Glomerular visceral epithelial cell (primary cell): ENCODE measurements at regions not wholly inside any gene's neighbourhood (a gene's known extent, or its start where the extent isn't known, plus 50 kb on each side); places are given as distances from the start of the nearest gene placed in this dataset.

Experiments
- DNase-seq: peaks from one replicate; pipeline ENCODE4 v3.0.0-alpha.2; 2016; ENCODE audit errors: extremely low spot score

DNA sequence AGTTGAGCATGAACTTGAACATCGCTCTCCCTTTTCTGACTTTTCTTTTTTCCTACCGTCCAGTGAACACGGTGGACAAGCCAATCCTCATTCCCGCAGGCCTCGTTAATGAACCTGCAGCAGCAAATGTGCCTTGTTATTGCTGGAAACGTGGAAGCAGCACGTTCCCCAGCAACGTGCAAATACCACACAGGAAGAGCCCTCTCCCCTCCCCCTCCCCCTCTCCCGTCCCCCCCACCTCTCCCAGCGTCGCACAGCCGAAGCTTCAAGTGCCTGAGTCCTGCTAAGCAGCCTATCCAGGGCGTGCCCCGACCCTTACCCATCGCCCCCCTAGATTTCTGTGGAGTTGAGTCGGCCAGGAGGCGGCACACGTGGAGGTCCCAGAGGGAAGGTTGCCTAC is 219.9 kb downstream of the BCOR start:
- no peak for DNase-seq

DNA sequence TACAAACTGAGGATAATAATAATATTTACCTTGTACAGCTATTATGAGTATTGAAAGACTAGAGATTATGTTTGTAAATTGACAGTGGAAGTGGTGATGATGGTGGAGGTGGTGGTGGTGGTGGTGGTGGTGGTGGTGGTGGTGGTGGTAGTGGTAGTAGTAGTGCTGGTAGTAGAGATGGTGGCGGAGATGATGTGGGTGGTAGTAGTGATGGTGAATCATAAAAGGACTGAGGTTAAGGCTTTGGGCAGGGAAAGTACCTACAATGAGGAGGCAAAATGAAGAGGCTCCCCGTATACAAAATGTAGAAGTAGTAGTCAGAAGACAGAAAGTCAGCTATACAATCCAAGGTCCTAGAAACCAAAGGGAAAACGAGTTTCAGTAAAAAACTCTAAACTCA is 214.1 kb downstream of the BCOR start:
- DNase-seq = no peak

DNA sequence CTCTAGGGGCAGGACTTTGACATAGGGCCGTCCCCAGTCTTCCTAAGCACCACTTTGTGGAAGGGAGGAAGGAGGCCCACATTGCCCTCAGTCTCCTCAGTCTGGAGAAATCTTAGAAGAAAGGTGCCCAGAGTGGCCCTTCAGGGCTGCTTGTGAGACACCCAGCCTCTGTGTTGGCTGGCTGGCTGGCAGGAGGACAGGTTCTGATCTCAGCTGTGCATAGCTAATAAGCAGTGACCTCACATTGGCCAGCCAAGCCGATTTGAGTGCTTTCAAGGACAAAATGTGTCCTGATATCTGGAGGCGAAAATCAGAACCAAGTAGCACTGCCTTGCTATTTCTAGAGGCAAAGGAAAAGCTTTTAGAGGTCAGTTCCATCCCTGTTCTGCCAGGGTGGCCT is 211.5 kb downstream of the BCOR start:
- DNase-seq = no peak

DNA sequence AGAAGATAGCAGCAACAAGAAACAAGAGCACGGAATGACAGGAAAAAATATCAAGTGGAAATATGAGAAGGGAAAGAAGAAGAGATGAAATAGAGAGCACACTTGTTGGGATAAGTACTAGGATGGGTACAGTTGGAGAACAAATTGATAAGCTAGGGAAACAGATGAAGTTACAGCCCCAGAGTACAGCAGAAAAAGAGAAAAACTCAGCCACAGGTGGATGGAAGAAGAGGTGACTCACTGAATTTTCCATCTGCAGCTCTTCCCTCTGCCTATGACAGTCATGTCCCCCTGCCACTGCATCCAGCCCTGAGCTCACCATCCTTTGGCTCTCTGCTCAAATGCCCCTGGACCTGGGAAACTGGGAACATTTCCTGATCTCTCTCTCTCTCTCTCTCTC is 209.0 kb downstream of the BCOR start:
- no peak for DNase-seq

DNA sequence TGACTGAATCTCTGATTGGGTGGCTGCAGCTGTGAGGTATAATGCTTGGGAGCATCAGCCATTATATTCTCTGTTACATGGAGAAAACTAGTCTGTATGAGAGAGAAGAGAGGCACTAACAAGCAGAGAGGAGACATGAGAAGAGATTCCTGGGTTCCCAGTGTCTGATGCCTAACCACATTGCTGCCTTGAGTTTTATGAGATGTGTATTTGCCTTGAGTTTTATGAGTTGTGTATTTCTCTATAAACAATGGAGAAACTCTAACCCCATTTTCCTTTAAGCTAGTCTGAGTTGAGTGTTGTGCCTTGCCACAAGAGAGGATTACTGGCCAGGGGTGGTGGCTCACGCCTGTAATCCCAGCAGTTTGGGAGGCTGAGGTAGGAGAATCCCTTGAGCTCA is 208.1 kb downstream of the BCOR start:
- DNase-seq = no peak

DNA sequence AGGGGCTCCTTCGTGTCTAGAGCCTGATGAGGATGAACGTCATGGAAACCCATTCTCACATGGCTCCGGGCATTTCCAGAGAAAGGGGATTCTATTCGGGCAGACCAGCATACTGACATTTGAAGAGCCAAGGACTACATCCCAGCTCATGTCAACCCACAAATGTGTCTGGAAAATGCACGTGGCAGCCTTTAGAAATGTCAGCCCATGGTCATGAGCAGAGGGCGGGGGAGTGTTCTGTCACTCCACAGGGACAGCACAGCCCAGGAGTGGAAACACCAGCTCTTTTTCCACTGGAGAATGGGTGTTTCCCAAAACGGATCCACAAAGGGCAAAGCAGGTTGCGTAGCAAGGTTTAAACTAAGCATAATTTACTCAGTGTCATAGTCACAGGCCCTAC is 207.0 kb downstream of the BCOR start:
- no peak for DNase-seq

DNA sequence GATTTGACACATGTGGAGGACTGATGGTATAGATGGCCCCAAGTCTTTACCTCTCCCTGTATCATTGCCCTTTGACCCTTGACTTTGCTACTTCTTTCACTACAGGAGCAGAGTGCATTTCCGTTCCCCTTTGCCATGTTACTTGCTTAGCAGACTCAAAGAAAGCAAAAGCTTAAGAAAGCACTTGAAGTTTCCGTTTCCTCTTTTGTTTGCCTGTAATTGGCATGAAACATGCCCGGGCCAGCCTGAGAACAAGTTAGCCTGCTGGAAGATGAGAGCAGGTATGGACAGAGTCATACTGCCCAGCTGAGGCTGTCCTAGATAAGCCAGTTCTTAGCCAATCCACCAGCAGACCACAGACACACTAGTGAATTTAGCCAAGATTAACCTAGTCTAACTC is 206.0 kb downstream of the BCOR start:
- DNase-seq = no peak

DNA sequence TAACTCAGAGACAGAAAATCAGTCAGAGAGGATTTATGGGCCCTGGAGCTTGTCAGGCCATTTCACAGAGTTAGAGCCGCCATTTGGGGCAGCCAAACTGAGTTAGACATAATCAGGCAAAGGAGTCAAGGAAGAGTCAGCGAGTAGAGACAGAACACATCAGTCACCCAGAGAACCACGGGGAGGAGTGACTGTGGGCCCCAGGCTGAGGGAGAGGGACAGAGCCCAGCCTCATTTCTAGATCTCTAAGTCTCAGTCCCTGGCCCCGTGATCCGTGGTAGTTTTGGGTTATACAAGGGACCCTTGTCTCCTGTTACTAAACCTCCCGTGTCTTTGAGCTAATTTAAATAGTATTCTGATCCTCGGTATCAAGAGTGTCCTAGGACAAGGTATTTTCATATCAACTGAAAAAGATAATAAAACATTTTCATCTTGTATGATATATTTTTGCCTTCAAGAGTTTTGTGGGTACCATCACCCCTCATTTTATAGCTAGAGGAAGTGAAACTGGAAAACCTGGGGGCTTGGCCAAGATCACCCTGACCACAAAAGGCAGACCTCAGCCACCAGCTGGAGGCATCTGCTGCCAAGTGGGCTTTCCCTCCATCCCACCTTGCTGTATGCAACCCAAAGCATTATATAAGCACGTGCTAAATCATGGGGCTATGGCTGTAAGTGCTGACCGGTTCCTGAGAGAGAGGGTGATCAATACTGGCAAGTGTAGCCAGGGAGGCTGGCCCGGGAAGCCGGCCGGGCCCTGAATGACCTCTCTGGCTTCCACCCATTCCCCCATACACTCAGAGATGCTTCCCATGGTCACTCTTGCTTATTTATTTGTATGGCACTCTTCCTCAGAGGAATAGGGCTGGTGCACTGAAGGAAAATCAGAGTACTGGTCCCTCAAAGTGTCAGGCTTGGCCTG is 204.1 kb downstream of the BCOR start:
- DNase-seq = no peak

DNA sequence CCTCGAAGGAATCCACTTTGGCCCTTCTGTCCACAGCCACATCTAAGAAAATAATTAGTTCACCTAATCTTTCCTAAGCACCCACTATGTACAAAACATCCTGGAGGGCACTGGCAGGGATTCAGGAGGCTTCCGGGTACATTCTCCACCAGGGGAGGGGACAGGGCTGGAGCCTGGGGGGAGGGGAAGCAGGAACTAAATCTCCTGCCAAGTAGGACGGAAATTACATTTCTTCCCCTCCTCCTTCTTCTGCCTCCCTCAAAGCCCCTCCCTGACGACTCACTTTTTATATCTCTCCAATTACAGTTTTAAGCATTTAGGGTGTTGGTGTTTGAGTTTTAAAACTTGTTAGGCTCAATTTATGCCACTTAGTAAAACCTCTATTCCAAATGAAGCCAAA is 203.1 kb downstream of the BCOR start:
- DNase-seq = no peak

DNA sequence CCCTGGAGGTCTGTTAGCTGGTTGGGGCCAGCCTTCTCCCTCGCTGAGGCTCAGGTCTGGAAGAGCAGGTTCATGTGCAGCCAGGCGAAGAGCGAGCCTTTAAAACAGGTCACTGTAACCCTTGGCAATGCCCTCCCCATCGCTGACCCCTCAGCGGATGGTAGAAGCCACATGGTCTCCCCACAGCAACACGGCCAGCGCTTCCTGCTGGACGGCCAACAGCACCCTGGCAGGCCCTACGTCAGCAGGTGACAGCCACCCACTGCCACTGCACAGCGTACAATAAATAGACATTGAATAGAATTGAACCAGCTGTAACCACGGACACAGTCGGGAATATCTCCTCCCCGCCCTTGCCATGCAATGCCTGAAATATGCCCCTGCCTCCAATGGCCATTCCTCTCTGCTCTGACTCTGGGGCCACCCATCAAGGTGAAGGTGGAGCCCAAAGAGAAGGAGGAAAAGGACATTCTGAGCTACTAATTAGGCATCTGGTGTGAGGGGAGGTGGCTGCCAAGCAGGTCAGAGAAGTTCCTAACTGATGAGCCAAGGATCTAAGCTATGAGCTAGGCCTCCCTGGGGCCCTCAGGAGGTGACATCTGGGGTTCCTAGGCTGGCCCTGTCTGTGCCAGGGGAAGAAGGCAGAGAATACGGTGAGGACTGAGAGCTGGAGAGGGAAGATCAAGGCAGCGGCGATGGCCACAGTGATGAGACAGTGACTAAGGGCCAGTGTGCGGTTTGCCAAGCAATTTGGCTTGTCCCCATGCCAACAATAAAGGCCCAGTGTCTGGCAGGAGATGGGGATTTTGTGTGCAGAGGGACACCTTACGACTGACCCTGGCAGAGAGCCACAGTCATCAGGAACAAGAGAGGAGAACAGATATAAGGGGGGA is 202.3 kb downstream of the BCOR start:
- peak; percentile 67 for DNase-seq

DNA sequence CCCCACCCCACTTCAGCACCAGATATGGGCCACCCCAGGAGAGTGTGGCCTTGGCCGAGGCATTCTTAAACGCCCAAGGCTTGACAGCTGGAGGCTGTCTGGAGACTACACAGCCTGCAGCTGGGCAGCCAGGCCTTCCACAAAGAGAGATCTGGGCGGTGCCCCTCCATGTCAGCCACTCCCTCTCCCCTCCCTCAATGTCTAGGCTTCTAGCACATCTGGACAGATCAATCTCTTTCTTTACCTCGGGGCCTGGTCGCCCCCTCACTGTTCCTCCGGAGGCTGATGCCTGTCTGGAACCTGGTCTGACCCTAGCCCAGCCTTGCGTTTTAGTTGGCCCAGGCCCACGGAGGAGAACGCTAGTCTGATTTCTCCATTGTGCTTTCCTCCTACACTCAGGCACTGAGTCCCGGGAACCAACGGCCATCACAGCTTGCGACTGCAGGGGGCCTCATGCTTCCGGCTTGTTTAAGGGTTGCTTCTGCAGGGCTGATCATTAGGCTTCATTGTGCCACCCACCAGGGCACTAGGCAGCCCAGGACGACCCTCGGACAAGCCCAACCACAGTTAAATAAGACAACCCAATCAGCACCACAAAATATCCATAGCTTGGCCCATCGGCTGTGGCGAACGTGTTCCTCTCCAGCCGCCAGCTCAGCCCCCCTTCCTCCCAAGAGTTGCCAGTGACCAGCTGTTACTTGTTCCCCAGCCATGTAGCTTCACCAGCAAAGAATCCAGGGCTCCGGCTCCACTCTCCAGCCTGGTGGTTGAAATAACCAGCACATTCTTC is 200.6 kb downstream of the BCOR start:
- DNase-seq = peak; percentile 79

DNA sequence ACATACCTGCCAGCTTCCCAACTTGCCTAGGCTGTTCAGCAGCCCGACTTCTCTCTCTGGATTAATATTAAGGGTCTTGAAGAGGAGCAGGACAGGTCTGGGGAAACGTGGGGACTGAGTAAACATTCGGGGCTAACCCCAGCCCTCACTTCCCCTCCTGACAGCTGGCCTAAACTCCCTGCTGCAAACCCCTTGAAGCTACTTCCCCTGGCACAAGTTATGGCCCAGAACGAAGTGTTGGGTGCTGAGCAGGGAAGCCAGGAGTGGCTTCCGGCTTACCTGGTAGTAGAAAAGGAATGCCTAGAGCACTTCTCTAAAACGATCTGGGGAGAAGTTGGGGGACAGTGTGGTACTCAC is 200.0 kb downstream of the BCOR start:
- DNase-seq = no peak

DNA sequence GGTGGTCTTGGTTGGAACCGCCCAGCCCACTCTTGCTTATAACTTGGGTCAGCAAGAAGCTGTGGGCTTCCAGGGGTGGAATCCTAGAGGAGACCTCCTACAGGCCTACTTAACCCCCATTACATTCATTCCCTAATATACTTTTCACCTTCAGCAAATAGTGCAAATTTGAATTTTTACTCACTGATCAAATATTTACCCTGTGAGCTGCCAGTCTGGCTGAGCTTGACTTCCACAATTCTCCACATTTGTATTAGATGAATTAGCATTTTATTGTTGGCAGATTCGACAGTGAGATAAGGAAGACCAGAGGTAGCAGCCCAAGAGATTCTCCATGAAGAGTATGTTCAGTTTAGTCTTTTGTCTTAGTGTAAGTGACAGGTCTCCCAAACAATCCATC is 199.6 kb downstream of the BCOR start:
- DNase-seq = no peak

DNA sequence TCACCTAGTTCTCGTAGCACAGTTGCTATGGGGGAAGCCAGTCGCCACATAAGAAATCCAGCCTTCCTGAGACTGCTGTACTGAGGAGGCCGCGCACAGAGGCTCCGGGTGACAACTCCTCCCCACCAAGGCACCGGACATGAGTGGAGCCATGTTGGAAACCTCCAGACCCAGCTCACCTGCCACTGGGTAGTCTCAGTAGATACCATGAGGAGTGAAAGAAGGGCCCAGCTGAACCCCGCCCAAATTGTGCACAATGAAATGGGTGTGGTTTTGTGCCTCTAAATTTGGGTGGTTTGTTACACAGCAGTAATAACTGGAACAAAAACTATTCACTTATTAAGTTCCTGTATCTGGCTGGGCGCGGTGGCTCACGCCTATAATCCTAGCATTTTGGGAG is 198.7 kb downstream of the BCOR start:
- DNase-seq = no peak

DNA sequence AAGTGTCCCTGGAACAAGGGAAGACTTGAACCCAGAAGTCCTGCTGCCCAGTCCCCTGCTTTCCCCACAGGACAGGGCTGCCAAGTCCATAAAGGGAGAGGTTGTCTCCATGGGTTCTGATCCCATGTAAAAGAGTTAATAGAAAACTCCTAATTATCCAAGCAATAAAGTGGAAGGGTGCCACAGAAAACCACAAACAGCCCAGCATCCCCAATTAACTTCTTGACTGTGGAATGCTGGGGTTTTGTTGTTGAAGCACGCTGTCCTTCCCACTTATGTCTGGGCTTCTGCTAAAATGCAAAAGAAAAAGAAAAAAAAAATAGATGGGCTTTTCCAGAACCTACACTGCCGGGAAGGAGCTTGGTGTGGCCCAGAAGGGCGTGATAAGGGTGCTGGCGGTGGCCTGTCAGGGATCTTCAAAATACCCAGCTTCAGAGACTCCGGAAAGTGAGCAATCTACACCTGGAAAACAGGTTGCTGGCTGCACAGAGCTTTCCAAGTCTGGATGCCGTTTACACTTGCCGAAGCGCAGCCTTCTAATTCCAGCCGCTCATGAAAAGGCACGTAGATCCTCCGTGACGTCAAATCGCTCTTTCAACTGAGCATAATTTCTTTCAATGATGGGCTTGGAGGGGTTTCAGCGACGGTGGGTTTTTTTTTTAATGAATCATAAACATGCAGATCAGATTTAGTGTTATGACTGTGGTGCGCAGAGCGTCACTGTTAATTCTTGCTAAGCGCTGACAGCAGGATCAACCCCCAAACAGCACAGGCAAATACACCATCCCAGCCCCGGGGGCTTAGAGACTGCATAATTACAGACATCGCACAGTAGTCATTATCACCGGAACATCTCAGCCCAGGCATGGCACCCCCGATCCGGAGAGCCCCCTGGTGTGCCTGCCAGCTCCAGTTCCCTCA is 197.6 kb downstream of the BCOR start:
- no peak for DNase-seq

DNA sequence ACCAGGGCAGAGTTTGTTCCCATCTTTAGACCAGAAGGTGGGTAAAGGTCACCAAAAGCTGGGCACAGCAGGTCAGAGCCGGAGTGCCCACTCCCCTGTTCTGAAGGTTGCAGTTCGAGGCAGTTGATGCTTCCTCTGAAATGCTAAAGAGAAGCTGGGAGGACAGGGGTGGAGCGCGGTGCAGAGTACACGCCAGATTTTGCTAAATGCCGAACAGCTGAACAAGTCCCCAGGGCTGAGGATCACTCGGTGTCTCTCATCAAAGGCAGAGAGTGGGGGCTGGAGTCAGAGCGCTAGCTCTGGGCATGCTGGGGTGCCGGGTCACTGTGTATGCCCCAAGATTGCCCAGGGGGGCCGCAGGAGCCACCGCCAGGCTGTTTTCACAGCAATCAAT is 197.0 kb downstream of the BCOR start:
- DNase-seq = no peak

DNA sequence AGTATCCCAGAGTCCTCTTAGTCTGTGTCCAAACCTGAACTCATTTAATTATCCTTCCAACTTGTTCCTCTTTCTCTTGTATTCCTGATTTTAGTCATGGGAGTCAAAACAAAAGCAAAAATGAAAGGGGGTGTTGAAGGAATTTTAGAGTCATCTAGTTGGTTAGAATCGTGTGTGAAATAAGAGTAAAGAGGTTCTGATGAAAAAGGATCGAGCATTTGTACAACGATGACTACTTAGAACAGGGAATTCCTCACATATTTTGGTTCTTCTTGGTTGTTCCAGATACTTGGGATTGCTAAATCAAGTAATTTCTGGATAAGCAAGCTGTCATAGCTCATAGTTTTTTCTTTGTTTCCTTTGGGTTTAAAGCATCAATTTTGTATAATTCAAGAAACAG is 194.4 kb downstream of the BCOR start:
- no peak for DNase-seq

DNA sequence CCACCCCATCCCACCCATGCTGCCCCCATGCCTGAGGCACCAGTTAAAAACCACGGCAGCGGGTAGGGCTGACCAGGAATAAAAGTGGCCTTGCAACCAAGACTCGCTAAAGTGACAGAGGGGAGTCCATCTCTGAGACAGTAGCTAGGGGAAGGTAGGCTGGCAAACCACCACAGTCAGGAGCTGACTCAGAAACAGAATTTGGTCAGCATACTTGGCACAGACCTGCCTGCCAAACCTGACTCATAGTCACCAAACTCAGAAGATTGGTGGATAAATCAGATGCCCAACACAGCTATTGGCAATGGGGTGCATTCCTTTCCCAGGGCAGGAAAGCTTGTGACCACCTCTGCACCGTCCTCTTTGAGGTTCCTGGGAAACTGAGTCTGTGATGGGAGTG is 193.8 kb downstream of the BCOR start:
- peak; percentile 63 for DNase-seq

DNA sequence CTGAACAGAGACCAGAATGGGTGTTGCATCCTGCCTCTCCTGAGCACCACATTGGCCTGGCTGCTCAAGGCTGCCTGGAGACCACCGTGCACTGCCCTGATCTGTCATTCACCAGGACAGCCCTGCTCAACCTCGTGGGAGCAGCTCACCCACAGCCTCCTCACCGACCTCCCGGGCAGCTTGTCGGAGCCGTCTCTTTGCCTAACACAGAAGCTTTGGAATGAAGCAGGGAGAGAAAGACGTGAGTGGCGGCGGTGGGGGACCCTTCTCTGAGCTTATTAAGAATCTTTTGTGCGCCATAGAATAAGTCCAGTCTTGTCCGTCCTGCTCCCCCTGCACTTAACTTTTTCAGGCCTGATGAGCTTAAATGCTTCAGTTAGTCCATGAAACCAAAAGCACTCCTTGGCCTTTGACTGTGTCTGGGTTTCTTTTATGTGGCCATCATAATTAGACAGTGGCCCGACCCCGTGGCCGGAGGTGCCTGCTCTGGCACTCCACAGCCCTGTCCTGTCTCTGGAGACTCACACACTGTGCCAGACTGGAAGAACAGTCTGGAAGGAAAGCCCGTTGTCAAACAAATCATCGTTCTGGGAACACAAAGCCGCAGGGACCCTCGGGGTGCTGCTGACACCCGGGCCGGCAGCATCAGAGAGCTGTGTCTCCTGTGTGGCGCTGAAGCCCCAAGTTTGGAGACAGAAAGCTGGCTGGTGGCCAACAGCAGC is 192.8 kb downstream of the BCOR start:
- no peak for DNase-seq

DNA sequence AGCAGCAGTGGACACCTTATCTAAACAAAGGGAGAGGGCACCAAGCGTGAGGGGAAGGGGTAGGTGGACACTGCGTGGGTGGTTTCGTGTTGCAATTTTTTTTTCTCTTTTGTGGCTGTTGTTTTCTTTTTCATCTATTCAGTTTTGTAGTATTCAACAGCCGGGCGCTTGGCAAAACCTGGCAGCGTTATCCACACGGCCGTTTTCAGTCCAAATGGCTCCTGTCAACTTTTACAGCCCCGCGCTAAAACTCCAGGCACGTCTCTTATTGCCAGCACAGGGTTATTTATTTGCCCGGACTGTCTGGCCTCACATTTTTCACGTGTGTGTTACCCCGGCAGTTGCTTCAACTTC is 192.2 kb downstream of the BCOR start:
- peak; percentile 65 for DNase-seq

DNA sequence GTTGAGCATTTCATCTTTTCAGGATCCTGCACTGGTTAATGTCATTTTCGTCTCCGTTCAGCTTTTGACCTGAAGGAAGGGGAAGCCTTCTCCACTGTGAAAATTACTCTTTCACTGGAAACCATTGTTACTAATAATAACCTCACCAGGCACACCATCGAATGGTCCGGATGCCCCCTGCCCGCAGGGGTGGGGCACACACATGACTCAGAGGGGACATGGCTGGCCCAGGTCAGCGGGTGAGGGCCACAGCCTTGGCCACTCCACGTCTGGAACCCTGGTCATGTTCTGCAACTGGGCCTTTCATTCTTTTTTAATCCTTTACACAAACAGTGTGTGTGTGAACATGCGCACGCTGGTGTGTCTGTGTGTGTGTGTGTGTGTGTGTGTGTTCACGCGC is 191.8 kb downstream of the BCOR start:
- no peak for DNase-seq
